NCI-H2029 treated with DMSO at 0.1 percent for 48 hours (cell line): ENCODE measurements at regions not wholly inside any gene's neighbourhood (a gene's known extent, or its start where the extent isn't known, plus 50 kb on each side); places are given as distances from the start of the nearest gene placed in this dataset.
"Not testable (repeated sequence)": the region's sequence is repeated elsewhere in the genome, so short reads cannot be mapped to it uniquely, and the experiment has no call there.

Source experiments
- DNase-seq: peaks from one replicate; lab custom pipeline; 2025; lab: John Stamatoyannopoulos, UW

DNA sequence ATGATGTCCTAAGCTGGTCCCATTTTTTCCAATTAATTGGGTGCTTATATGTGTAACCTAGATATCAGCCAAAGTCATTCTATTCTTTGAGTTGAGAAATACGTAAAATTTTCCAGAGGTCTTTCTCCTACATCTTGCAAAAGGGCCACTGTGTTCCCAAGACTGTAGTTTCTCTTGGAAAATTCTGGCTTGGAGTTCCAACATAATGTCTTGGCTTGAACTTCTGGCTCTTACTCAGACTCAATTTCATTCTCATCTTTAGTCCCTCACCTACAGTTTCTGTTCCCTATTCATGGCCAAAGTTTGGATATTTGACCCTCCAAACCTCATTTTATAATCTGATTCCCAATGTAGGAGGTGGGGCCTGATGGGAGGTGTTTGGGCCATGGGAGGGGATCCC, 201.4 kb upstream of the ARHGEF26 start:
- DNase-seq = no peak

DNA sequence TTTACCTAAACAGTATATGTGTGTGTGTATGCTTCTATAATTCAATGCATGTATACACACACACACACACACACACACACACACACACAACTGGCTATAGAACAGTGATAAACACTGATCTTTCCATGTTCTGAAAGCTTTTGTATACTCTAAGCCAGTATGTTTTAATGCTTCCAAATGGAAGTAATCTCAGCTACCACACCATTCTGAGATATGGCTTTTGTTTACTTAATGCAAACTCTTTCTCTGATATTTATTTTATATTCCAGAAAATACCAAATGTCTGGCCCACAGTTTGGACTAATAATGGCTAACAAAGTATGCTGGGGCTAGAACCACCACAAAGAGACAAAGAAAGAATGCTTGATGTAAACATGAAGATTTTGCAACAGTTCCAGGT, 199.4 kb upstream of the ARHGEF26 start:
- DNase-seq = no peak

DNA sequence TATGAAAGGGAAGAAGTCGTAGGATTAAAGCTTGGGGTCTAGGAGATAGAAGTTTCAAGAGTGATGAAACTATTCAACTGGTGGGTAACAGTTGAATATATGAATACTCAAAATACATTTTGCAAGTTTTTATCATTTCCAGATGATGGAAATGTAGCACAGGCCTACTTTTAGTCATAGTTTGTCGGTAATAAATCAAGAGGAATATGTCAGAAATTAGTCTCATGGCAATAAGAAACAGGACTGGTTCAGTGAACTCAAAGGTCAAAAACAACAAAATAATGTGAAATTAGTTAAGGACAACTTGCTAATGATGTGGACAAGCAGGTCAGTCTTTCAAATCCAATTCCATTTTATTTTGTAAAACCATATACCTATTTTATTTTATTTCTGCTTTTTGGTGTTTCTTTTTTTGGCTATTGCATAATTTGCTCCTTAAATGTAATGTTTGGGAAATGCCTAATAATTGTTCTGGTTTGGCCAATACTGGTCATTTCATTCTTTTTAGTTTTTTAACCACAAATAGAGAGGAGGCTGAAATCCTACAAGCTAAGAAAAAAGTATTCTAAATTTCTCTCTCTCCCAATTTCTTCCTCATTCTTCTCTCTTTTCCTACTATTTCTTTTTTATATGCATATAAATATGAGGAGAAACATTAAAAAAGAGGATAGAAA, 195.2 kb upstream of the ARHGEF26 start:
- DNase-seq = no peak

DNA sequence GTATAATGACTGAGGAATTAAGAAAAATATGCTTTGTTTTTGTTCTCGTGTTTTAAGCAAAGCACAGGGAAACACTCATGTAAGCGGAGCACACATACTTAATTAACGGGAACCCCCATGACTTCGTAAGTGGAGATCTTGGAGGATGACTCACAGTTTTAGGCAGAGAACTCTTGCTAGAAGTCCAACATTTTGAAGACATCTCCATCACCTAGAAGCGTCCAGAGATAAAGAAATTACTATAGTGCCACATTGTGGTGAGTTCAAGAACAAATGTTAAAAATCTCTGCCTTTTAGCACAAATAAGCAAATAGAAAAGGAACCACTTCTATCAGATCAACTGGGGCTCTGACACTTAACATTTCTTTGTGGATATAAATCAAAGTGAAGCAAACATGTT, 194.1 kb upstream of the ARHGEF26 start:
- no peak for DNase-seq

DNA sequence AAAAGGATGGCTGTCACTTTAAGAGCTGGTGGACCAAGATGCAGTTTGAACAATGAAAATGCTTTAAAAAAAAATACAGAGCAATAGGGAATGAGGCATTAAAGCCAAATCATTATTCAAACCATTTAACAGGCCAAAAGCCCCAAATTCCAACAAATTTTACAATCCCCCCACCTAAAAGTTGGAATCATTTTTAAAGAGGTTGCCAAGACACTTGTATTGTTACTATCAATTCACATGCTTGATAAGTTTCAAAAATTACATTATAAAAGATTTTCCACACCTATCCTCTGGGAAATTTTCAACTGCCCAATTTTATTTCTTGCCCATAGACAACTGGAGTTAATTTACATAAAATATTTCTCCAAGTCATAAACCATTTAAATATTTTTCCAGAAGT, 192.3 kb upstream of the ARHGEF26 start:
- no peak for DNase-seq

DNA sequence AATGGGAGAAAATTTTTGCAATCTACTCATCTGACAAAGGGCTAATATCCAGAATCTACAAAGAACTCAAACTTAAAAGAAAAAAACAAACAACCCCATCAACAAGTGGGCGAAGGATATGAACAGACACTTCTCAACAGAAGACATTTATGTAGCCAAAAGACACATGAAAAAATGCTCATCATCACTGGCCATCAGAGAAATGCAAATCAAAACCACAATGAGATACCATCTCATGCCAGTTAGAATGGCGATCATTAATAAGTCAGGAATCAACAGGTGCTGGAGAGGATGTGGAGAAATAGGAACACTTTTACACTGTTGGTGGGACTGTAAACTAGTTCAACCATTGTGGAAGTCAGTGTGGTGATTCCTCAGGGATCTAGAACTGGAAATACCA, 187.7 kb upstream of the ARHGEF26 start:
- DNase-seq = not testable (repeated sequence)

DNA sequence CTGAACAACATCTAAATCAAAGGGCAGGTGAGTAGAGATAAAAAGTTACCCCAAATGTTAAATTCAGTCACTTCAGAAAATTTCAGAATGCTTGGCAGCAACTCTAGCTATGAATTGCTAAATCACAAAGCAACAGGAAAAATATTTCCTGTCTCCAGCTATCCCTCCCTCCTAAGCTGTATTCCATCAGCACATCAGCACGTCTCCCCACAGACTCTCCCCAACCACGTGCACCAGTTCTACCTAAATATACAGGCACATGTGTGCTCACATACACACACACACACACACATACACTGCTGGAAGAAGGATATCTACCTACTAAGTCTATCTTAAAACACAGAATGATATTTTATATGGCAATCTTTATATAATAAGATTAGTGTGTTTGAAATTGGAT, 177.1 kb upstream of the ARHGEF26 start:
- no peak for DNase-seq

DNA sequence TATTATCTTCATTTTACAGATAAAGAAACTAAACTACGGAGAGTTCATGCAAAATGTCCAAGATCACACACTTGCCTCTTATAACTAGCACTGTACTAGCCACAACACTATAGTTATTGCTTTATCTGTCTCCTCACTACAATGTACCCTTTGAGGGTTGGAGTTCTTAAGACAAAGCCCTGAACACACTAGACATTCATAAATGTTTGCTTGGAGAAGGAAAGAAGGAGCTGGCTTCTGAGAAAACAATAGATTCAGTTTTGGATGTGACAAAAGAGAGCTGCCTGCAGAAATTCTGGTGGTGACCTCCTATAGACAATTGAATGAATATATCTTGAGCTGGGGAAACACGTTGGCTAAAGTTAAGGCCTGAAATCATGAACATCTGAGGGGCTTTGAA, 169.9 kb upstream of the ARHGEF26 start:
- DNase-seq = no peak

DNA sequence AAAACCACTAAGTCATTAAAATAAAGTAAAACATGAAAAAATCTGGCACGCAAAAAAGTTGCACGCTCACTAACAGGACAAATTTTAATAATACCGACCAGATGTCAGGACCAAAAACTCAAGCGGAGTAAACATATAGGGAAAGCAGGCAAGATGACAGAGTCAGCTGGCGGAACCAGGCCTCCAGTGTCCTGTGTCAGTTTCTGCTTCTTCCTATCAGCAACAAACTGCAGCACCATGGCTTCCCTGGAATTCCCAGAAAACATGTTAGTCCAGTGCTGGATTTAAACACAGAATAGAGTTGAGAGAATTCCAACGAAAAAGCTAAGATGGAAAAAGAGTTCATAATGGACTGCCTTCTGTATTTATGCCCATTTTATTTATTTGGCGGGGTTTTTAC, 169.1 kb upstream of the ARHGEF26 start:
- no peak for DNase-seq

DNA sequence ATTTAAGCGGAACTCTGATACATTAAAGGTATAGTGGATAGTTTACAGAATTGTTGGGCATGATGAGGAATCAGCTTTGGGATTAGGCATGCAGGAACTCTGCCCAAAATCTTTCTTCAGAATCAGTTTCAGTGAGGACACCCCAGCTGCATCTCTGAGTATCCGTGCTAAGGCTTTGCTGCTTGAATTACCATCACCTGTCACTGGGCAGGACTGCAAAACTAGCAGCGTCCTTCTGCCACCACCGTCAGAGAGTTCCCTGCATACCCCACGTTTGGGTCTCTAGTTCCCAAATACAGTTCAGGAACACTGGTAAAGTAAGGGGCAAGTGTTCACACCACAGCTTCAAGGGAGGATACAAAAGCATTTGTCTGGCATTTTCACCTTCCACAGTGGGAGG, 164.6 kb upstream of the ARHGEF26 start:
- no peak for DNase-seq

DNA sequence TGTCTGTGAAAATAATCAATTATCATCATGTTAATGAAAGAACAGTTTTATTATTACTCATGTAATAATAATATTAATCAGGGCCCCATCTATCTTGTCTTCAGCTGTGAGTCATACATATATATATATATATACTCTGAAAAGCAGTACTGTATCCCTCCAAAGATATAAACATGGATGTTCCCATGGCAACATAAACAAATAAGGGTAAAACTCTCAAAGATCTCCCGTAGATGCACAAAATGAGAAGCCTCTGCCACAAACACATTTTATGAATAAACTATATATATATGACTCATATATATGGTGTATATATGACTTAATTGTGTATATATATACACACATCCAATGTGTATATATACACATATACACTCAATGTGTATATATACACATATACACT, 163.8 kb upstream of the ARHGEF26 start:
- no peak for DNase-seq

DNA sequence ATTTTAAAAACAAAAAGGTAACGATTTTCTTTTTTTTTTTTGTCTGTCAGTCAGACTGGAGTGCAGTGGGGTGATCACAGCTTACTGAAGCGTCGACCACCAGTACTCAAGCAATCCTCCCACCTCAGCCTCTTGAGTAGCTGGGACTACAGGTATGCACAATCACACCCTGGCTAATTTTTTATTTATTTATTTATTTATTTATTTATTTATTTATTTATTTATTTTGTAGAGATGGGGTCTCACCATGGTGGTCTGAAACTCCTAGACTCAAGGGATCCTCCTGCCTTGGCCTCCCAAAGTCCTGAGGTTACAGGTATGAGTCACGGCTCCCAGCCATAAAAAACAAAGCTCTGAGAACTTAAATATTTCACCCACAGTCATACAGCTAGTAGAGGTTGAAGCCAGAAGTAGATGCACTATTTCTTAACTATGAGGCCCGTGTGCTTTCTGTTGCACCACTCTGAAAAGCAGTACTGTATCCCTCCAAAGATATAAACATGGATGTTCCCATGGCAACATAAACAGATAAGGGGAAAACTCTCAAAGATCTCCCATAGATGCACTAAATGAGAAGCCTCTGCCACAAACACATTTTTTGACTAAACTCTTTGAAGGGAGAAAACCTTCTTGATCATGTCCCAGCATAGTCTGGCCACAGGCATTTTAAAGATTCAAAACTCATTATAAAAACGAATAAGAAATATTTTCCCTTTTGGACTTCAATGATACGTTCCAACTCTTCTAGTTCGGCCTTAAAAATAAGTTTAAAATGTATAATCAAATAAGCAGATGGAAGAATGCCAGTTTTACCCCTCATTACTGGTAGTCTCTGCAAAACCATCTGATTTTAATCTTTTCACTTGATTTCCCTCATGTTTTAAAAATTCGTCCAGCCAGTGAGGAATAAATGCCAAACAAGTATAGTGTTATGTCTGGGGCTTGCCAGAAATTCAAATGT, 162.3 kb upstream of the ARHGEF26 start:
- DNase-seq = no peak

DNA sequence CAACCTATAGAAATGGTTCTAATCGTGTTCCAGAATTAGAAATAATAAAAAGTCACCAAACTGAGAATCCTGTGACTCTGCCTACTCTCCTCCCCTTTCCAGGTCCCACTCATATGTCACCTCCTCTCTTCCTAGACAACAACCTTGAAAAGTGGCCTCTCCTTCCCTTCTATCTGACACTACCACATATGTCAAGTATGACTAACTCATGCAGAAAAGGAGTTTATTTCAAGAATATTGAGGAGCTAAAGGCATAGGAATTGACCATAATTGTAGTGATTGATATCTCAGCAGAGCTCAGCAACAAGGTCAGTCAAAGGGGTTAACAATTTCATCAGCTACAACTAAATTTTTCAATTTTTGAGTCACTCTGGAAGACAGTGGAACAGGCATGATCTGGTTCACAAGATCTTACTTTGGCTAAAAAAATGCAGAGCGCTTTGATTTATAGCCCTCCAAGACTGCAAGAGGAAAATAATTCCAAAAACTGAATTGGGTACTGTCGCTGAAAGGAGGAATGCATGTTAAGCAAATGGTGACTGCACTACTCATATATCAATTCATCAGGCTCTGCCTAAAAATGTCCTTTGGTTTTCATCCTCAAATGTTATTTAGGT, 160.6 kb upstream of the ARHGEF26 start:
- DNase-seq = no peak

DNA sequence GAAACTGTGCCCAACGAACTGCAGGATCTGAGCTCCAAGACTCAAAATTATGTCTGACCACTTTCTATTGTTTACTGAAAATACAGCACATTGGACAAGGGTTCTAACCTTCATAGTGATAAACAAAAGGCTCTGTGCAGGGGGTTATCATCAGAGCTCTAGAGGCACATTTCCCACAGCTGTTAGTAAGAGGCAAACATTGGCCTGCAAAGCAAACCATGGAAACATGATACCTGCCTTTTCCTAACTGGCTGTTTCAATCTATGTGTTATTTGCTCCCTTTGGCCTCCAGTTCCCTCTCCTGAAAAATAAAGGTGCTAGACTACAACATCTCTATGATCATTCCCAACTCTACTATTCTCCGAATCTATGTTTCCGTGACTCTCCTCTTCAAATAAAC, 159.7 kb upstream of the ARHGEF26 start:
- peak; percentile 87 for DNase-seq

DNA sequence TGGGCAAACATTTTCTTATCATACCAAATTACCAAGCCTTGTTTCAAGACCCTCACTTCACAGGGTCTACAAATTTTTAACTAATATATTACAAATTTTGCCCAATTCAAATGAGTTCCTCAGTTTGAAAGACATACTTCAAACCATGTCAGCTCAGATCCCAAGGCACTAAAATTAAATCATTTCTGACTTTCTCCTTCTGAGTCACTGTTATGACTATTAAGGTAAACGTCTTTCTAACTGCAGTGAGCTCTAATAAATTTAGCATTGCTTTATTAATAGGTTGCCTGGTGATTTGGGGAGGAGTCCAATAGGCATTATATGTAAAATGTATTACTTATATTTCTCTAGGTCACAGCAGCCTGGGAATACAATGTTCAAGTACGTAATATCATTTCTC, 158.2 kb upstream of the ARHGEF26 start:
- DNase-seq = no peak

DNA sequence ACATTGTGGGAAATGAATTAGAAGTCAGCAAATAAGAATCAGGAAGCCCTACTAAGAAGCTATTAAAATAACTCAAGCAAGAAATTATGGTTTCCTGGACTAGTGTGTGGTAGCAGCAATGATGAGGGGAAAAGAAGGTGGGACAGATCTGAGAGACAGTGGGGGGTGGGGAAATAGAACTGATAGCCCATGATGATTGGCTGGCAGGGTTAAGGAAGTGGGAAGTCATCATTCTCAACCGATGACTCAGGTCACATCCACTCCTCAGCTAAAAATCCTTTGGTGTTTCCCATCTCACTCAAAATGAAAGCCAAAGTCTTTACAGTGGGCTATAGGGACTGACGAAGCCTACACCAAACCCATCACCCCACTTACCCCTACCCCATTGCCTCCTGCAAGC, 153.9 kb upstream of the ARHGEF26 start:
- no peak for DNase-seq

DNA sequence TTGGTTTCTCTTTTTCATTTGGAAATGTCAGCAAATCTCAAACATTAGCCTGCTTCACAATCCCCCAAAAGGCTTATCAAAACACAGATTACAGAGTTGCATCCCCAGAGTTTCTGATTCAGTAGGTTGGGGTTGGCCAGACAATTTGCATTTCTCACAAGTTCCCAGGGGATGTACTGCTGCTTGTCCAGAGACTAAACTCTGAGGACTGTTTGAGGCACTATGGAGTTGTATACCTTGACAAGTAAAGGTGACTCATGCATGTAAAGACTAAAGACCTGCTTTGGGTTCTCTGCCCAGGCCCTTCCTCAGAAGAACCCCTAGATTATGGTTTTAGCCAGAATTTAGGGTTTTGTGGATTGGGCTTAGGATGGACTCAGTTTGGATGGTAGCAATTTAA, 151.1 kb upstream of the ARHGEF26 start:
- DNase-seq = no peak

DNA sequence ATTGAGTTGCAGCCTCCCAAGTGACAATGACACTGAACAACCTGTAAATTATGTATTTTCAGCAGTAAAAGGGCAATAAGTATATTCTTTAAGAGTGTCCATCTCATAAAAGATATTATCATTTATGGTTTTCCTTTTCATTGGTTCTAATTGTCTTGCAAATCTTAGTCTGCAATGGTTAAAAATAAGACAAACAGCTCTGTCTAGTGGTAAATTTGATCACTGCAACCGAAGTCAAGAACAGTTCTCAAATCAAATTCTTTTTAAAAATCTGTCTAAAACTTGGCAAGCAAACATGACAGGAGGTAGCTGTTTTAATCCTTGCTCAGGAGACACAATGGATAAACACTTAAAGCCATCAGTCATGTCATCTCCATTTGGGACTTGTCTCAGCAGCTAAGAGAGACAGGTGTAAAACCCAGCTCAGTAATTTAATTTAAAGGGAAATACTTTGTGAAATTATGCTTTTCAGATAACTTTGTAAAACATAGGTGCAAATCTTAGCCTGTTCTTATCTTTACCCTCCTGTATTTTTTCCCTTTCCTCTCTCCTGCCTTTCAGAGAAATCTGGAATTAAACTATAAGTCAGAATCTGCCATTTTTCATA, 150.3 kb upstream of the ARHGEF26 start:
- no peak for DNase-seq

DNA sequence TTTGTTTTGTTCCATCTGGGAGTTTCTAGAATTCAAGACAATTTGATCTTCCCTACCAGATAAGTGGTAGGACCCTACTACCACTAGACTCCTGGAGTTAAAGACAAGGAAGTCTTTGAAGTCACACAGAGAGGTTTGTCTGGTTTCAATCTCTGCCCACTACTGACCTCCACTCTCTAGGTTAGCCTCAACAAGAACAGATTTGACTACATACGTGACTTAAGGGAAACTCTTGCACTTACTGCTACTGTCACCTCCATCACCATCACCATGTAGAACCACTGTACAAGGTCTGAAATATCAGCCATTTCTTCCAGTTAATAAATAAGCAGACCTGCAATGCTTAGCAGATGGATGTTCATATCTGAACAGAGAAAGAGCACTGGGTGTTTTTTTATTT, 148.3 kb upstream of the ARHGEF26 start:
- DNase-seq = no peak

DNA sequence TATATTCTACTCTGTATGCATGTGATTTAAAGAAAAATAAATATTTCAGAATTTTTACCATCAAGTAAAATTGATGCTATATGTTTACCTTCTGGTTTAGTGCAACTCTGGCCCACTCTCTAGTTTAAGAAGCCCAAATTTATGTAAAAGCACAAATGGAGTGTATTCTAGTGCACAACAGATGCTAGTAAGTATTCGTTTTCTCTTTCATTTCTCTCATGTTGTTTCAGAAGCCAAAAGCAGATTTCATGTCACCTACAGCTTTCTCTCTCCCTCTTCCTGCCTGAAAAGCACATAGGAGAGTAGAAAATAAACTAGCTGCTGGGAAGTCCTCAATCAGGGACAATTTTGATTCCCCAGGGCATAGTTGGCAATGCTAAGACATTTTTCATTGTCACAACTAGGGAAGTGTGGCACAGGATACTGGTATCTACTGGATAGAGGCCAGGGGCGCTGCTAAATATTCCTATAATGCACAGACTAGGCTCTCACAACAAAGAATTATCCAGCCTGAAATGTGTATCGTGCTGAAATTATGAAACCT, 147.4 kb upstream of the ARHGEF26 start:
- DNase-seq = no peak

DNA sequence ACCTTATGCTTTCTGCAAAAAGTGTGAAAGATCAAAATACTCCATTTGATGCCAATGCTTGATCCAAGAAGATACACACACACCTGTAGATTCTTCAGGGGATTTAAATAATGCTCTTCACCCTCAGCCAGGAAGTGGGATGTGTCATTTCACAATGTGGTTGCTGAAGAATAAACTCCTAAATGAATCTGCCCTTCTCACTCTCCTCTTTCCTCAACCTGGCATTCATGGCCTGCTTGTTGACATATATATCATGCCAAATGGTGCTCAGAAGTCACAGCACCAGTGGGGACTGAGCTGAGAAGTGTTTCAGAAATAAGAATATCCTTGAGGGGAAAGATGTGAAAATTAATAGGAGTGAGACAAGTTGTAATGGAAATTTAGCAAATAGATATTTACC, 146.6 kb upstream of the ARHGEF26 start:
- DNase-seq = no peak

DNA sequence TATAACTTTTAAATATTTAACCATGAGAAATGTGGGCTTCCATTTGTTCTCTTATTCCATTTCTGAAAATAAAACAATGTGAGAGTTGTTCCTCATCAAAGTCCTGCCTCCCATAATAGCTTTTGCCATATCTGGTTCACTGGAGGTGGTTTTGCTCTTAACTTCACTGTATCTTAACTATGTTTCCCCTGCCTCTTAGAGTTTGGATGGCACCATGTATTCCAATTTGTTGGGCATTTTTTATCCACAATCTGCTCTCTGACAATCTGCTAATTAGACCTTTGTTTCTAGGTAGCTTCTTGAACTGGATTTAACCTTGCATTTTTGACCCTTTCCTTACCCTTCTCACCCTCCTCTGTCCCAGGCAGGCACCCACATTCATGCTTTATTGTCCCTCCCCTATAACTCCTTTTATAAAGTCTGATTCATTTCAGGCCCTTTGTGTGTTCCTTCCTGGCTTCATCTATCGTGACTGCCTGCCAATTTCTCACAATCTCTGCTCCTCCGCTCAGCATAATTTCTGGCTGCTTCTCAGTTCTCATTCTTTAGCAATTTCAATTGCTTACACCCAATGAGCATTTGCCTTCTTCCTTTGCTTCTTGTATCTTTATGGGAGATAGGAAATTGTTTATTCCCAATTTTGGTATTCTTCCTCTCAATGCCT, 144.2 kb upstream of the ARHGEF26 start:
- no peak for DNase-seq
